ENCODE measurements at regions not wholly inside any gene's neighbourhood (a gene's known extent, or its start where the extent isn't known, plus 50 kb on each side); places are given as distances from the start of the nearest gene placed in this dataset.
"Not testable (repeated sequence)": the region's sequence is repeated elsewhere in the genome, so short reads cannot be mapped to it uniquely, and the experiment has no call there.

DNA sequence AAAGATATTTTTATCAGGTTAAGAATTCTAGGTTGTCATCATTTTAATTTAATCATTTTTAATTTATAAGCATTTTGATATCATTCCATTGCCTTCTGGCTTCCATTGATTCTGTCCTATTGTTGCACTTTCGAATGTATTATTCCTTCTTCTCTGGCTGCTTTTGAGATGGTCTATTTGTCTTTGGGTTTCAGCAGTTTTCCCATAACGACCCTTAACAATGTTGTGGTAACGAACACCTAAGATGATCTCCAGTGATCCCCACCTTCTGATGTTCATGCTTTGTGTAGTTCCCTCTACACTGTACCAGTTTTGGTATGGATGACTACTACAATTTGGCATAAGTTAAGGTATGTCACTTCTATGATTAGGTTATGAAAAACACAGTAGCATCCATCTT lies 59.9 kb downstream of the MINAR1 start:
- no peak for DNase-seq

DNA sequence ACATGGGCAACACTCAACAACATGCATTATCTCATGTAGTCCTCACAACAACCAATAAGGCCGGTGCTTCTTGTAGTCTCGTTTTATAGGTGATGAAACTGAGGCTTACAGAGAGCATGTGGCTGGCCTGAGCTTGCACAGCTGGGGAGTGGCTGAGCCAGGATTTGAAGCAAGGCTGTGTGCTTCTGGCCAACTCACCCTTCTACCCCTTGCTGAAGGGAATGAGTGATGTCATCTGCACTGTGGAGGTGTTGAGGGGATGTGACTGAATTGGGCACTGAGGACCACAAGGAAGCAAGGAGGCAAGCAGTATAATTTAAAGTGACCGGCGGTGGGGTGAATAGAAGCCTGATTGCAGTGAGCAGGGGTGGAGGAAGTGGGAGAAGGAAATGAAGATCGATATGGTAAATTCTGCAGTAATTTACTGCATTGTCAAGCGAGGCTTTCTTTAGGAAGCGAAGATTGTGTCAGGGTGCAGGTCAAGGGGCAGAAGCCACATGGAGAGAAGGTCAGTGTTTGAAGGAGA lies 62.3 kb downstream of the MINAR1 start:
- DNase-seq: no peak

DNA sequence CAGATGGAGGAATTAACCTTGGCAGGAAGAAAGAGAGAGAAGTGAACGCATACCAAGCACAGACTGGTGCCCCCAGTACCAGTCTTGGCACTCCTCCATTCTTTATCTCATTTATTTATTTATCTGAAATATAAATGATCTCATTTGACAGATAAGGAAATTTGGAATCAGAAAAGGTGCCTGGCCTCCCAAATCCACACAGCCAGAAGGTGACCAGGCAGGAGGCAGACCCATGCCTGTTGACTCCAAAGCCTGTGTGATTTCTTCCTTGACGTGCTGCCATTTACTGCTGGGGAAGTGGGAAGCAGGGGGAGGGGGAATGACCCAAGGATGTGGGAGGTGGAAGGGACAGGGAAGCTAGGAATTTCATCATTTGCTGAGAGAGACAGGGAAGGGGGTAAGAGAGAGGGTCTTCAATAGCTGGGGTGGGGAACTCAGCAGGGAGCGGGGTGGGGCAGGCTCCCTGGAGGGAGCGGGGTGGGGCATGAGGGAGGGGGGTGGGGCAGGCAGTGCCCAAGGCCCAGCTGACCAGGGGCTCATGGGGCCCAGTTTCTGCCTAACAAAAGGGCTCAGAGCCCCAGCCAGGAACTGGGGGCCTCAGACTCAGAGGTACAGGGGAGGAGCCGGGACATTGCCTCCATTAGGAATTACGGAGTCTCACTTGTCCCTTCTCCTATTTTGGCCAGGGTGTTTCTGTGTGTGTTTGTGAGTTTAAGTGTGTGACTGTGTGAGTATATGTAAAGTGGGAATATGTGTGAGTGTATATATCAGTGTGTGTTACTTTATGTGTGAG lies 63.0 kb downstream of the MINAR1 start:
- DNase-seq: no peak

DNA sequence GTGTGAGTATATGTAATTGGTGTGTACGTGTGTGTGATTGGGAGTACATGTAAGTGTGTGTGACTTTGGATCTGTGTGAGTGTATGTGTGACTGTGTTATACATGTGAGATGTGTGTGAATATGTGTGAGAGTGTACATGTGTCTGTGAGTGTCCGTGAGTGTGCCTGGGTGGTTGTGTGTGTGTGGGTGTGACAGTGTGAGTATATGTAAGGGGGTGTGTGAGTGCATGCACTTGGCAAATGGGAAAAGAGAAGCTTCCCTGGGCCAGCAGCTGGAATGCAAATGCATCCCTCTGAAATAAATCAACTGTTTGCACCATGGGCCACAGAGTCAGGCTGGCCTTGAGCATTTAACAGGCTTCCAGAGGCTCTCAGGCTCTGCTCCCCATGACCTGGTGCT lies 63.6 kb downstream of the MINAR1 start:
- DNase-seq: no peak

DNA sequence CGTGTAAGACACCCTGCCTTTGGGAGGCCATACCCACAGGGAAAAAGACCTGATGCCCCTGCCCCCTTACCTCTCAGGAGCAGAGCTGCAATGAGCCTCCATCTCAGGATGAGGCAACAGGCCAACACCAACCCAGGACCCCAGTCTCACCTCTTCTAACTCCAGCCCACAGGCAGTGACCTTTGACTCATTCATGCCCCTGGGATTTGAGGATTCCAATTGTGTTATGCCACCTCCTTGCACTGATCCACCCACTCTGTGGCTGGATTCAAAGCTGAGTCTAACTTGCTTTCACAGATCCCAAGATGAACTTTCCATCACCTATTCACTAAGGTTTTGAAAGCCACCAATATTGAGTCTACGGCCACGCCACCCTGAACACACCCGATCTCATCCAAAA lies 64.7 kb downstream of the MINAR1 start:
- no peak for DNase-seq

DNA sequence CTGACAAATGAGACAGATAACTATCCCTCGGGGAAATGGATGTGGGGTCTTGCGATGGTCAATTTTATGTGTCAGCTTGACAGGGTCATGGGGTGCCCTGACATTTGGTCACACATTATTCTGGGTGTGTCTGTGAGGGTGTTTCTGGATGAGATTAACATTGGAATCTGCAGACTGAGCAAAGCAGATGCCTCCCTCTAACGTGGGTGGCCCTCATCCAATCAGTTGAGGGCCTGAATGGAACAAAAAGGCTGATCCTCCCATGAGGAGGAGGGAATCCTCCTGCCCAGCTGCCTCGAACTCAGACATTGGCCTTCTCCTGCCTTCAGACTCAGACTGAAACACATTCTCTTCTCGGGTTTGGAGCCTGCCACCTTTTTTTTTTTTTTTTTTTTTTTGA lies 69.0 kb downstream of the MINAR1 start:
- DNase-seq: no peak

DNA sequence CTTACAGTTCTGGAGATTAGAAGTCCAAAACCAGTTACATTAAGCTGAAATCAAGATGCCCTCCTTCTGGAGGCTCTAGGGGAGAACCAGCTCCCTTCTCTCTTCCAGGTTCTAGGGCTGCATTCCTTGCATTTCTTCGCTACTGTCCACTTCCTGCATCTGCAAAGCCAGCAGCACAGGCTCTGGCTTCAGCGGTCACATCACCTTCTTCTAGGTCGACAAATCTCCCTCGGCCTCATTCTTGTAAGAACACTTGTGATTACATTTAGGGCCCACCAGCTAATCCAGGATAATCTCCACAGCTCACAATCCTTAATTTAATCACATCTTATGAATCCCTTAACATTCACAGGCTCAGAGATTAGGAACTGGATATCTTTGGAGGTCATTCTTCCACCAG lies 73.8 kb downstream of the MINAR1 start:
- DNase-seq: peak; percentile 3

DNA sequence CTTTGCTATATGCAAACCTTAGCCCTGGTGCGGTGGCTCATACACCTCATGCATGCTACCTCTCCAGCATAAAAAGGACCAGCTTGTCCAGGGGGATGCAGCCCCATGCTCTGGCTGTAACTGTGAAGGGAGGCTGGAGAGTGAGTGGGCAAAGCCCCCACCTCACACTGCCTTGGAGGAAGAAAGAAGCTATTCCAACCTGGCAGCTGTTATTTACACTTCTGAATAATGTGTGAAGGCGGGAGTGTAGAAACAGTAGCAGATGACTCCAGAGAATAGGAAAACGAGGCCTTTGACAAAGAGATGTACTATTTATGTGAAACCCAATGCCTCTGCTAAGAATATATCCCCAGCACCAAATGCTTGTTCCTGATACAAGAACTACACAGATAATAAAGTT lies 80.7 kb downstream of the MINAR1 start:
- not testable (repeated sequence) for DNase-seq

DNA sequence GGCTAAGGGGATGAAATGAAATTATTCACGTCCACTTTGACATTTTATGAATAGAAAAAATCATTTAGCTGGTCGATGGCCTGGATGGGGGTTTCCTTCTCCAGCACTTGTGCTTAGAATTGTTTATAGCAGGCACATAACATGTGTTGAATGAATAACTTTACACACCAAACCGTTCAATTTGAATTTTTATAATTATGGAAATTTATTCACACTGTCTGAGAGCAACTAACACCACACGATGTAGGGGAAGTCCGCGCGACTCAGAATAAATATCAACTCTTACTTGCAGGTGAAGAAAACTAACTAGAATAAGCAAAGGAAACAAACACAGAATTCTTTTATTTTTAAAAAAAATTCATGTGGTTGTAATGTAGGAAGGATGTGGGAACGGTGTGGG lies 81.3 kb downstream of the MINAR1 start:
- DNase-seq: no peak

DNA sequence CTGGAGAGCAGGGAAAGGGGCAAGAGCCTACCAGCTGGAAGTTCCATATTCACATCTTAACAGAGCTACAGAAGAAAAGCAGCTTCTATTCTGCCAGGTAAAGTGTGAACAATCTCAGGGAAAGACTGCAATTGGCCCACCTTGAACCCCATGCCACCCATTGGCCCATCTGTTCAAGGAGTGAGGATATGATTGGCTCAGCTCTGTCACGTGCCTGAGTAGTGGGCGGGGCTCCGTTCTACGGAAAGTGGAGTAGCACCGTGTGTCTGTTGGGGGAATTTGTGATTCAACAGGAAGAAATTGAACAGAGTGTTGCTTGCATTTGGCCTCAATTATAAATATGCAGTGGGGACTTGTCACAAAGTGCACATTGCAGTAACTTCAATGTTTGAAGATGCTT lies 81.8 kb downstream of the MINAR1 start:
- DNase-seq: no peak

DNA sequence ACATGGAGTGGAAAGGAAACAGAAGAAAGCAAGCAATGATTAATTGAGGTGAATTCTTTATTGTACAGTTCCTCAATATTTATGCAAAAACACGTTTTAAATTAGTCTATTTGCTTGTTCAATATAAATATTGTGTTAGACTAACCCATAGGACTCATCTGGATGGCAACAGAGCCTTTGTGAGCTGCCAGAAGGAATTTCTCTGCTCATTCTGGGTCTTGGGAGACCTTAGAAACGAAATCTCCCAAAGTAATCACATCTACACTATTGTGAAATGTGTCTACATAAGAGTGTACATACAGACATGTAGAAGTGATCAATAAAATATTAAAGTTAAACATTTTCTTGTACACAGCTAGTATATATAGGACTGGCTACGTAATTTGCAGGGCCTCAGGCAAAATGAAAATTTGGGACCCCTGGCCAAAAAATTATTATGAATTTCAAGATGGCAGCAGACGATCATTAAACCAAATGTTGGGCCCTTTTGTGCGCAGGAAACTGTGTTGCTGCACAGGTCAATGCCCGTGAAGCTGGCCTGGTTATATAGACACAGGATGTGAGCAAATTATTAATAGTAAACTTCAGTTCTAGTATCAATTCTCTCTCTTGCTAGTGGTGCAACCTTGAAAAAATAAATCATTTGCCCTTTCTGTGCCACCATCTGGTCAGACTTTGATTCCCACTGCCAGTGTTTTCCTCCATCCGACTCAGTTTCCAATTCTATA lies 83.3 kb downstream of the MINAR1 start:
- DNase-seq: no peak

DNA sequence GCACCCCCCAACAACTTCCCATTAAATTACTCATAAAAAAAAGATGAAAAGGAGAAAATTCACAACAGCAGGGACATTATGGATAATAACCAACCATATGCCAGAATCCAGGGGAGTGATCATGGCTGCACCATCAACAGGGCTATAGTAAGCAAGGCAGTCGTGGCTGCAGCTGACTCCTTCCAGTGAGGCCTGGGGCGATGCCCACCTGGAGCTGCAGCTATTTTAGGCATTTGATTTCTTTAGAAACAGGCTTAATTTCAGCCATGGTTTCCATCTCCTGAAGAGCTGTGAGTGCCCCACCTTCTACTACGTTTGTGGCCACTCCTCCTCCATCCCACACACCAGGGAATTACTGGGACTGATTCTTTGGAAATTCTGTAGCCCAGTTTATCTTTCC lies 84.0 kb downstream of the MINAR1 start:
- no peak for DNase-seq

DNA sequence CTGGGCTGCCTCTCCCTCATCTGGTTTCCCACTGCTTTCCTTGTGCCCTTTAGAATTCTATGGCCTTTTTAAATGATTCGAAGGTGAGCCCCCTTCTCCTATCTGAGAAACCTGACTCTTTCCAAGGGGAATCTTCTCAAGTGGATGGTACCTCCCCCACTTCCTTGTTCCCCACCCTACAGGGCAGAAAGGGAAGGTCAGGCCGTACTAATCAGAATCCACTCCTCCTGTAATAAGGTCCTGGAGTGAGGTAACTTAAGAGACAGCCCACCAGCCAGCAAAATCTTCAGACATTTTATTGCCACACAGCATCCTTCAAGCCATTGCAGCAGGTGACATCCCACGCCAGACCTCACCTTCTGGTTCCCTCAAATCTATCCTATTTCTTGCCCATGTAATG lies 84.5 kb downstream of the MINAR1 start:
- no peak for DNase-seq

DNA sequence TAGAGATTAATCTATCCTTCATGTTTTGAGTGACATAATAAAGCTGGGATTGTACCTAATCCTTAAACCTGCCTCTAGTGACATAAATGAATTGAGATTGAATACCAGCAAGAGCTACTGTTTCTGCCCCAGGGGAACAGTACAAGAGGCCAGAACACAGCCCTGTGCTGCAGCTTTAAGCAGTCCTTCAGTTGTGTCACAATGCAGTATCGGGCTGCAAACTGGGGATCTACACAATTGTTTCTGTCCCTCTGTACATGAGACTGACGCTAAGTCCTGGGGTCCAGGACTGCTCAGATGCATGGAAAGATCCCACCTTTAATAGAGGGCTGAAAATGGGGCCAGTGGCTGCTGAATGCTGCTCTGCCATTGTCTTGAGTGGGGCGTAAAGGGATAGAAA lies 87.5 kb downstream of the MINAR1 start:
- no peak for DNase-seq

DNA sequence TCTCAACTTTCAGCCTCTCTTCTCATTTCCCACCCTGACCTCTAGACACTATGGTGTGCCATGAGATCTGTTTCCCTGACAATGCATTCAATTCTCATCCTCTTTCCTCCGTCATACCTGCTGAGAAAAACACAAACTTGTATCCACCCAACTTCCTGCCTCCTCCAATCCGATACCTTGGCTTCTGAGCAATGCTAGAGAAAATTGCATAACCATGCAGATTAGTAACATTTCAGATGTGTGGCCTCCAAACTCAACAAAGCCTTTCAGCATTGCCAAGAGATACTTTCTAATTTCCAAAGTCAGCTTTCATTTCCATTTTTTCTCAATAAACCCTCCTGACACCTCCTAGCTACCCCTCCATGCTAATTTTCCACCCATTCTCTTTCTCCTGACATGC lies 88.5 kb downstream of the MINAR1 start:
- DNase-seq: no peak

DNA sequence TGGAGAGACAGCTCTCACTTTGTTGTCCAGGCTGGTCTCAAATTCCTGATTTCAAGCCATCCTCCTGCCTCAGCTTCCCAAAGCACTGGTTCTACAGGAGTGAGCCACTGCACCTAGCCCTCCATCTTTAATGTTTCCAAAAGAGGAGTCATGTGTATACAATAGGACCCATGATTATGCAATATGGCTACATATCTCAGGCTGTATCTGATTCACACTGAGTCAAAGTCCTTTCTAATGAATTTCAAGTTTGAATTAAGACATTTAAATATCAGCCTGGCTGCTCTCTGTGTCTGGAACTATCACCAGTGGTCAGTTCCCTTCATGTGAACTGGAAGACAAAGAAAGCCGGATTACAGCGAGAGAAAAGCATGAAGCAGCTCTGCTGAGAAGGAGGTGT lies 90.5 kb downstream of the MINAR1 start:
- no peak for DNase-seq

DNA sequence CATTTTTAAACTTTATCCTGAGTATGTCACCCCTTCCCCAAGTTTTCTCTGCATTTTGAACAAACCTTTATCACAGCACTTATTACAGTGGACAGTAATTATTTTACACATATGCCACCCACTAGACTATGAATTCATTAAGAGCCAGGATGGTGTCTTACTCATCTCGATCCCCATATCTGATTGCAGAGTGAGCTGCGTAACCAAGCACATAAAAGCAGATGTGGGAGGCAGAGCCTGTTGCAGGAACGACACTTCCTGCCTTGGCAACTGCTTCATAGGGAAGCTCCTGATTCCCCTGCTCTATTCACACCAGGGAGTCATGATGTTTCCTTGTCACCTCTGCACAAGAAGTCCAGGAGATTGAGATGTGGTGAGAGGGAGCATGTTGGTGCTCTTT lies 91.1 kb downstream of the MINAR1 start:
- DNase-seq: no peak

DNA sequence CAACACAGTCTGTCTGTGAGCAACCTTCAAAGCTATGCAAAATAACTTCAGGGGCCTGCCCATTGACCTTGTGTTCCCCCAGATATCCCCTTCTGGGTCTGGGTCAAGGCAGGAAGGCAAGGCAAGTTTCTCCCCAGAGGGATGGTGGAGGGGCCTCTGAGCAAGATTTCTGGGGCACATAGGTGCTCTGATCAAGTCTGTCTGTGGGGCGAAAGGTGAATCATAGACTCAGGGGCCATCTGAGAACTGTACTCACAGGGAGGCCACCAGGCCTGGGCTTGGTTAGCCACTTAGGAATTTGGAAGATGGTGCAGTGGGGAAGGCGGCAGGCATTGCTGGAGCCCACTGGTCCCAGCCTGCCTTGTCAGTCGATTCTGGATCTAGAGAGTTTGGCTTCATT lies 92.4 kb downstream of the MINAR1 start:
- DNase-seq: no peak

DNA sequence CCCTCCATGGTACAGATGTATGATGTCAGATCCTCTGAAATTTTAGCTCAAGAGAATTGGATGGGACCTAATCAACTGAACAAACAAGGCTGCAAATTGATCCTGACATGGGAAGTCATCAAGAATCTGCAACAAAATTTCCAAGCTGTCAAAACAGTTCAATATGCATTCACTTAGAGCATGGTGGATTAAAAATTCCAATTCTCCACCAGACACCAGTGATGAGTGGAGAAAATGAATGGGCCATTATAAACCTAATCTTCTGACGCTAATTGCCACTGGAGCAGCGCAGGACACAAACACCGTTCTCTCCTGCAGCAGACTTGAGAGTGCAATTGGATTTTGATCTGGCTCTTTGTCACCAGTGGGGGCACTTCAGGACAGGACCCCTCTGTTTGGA lies 94.2 kb downstream of the MINAR1 start:
- no peak for DNase-seq

DNA sequence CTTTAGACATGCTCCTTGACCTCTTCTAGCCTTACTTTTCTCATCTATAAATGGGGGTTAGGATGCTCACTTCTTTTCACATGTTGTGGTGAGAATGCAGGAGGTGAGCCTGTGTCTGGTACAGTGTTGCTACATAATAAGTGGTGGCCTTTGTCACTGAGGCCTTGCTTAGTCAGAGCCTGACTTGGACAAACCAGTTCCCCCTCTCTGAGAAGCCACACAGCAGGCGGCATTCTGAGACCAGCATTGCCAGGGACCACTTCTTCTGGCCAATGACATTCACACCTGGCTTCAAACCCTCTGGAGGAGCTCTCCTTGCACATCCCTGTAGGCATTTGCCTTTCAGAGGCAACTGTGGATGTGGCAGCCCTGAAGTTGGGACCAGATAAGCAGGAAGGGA lies 95.7 kb downstream of the MINAR1 start:
- no peak for DNase-seq

DNA sequence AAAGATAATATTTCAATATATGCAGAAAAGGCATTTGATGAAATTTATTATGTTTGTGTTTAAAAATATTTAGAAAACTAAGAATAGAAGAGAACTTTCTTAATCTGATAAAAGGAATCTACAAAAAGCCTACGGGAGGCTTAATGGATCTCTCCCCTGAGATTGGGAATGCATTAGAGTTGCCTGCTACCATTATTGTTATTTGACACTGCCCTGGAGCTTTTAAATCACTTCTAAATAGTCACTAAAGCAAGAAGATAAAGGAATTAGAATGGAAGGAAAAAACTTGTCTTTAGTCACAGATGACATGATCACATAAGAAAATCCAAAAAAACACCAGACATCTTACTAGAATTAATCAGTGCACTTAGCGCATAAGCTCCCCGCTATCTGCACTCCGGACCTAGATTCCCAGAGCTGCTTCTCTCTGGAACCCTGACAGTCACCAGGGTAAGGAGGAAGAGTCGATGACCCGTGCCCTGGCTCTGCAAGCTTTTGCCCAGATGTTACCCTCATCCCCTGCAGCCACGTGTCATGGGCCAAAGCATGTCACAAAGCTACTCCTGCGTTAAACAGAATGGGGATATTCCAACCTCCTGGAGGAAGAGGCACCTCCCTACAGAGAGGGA lies 97.1 kb downstream of the MINAR1 start:
- DNase-seq: no peak

DNA sequence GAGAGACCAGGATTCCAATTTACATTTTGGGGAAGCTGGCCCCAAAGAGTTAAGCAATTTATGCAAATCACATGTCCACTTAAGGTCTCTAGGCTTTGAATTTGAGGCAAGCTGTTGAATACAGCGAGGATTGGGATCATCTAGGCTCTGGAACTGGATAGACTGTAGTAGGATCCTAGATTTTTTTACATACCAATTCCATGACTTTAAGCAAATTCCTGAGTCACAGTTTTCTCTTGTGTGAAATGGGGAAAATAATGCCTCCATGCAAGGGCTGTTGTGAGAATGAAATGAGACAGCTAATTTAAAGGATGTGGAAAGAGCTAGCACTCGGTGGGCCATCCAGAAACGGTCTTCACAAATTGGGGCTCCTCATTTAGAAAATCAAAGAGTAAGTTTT lies 103.4 kb downstream of the MINAR1 start:
- DNase-seq: no peak

DNA sequence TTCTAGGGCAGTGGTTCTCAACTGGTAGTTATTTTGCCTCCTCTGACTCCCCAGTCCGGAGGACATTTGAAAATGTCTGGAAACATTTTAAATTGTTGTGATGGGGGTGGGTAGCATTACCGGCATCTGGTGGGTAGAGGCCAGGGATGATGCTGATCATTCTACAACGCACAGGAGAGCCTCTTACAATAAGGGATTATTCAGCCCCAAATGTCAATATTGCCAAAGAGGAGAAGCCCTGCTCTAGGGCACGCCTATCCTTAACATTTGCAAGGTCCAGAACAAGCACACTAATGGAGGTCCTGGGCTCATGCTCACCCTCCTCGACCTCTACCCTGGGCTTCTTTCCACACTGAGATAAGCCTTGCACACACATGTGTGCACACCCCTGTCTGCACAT lies 106.4 kb downstream of the MINAR1 start:
- no peak for DNase-seq

DNA sequence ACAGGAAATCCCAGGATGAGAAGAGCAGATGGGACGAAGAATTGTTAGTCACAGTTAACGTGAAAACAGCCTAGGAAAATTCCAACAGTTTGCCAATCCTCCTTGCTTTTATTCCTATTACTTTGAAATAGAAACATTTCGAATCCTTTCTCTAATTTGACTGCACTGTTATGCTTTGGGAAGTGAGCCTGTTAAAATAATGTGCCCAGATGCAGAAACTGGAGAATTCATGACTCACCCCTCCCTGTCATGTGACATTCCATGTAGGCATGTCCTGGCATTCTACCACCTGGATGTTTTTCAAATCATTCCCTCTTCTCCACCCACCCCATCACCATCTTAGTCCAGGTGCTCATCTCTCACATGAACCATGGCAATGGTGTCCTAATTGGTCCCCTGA lies 107.3 kb downstream of the MINAR1 start:
- no peak for DNase-seq
